Gastroesophageal sphincter (tissue), 3 donors: ENCODE measurements at regions not wholly inside any gene's neighbourhood (a gene's known extent, or its start where the extent isn't known, plus 50 kb on each side); places are given as distances from the start of the nearest gene placed in this dataset.

Source experiments
- CTCF ChIP-seq, 4 experiments: fragments of 200-600 bp in 2 of 4; fragments of 450-650 bp in 2 of 4; sonication (generic) in 1 of 4; IDR thresholded peaks; one replicate each; pipeline ENCODE4 v1.5.1; 2017 to 2019; ENCODE audit warnings: antibody characterized with exemption in 4 of 4, mild to moderate bottlenecking in 2 of 4, moderate library complexity in 2 of 4
- EP300 ChIP-seq: sonication (generic); formaldehyde crosslinking; IDR thresholded peaks from one replicate; pipeline ENCODE4 v1.6.1; 2017; ENCODE audit warnings: antibody characterized with exemption, mild to moderate bottlenecking
- POLR2A ChIP-seq, 2 donors: fragments of 450-650 bp; IDR thresholded peaks; one replicate each; pipeline ENCODE4 v1.6.1; 2017; ENCODE audit warnings: antibody characterized with exemption in 2 of 2, mild to moderate bottlenecking in 2 of 2, moderate library complexity in 1 of 2
- POLR2AphosphoS5 ChIP-seq: sonication (generic); formaldehyde crosslinking; IDR thresholded peaks from one replicate; pipeline ENCODE4 v1.6.1; 2017; ENCODE audit warnings: antibody characterized with exemption

- TF ChIP-seq CTCF (IDR thresholded peaks at IDR 0.05) (no peak), EP300 (no peak), POLR2A (IDR thresholded peaks at IDR 0.05) (no peak), POLR2AphosphoS5 (no peak)
These were observed 109.2 kb downstream of the ATXN7L3B start for GRCh38 chr12:74646831-74647230.
